RWPE2 (cell line): ENCODE measurements at regions not wholly inside any gene's neighbourhood (a gene's known extent, or its start where the extent isn't known, plus 50 kb on each side); places are given as distances from the start of the nearest gene placed in this dataset.

Source experiments
- ATAC-seq: fragments of 200-7000 bp; cut with Tn5 transposase; 3 replicates; pipeline ENCODE4 v1.9.1; 2021; ENCODE audit warnings: low read depth
- DNase-seq: peaks from one replicate; pipeline ENCODE4 v3.0.0-alpha.2; 2020; ENCODE audit warnings: low spot score
- H3K27ac ChIP-seq: fragments of 450-650 bp; 2 replicates; pipeline ENCODE4 v1.5.1; 2017; ENCODE audit warnings: mild to moderate bottlenecking; ENCODE audit not compliant: poor library complexity, severe bottlenecking
- H3K27me3 ChIP-seq: fragments of 250-450 bp; sonication (Bioruptor Pico); 2 replicates; pipeline ENCODE4 v1.5.1; 2021; ENCODE audit warnings: mild to moderate bottlenecking, moderate library complexity; ENCODE audit not compliant: insufficient read depth, poor library complexity, severe bottlenecking
- H3K36me3 ChIP-seq: fragments of 250-450 bp; sonication (Bioruptor Pico); 2 replicates; pipeline ENCODE4 v1.5.1; 2020; ENCODE audit warnings: low read depth, mild to moderate bottlenecking, moderate library complexity
- H3K4me1 ChIP-seq: fragments of 250-450 bp; sonication (Bioruptor Pico); 2 replicates; pipeline ENCODE4 v1.5.1; 2021; ENCODE audit warnings: mild to moderate bottlenecking, moderate library complexity; ENCODE audit not compliant: insufficient read depth, poor library complexity, severe bottlenecking
- H3K4me3 ChIP-seq: fragments of 250-450 bp; sonication (Bioruptor Pico); 2 replicates; pipeline ENCODE4 v1.5.1; 2021; ENCODE audit warnings: mild to moderate bottlenecking, moderate library complexity; ENCODE audit not compliant: severe bottlenecking
- H3K9me3 ChIP-seq: fragments of 250-450 bp; sonication (Bioruptor Pico); 2 replicates; pipeline ENCODE4 v1.5.1; 2021; ENCODE audit warnings: mild to moderate bottlenecking, moderate library complexity; ENCODE audit not compliant: severe bottlenecking
- CTCF ChIP-seq: fragments of 450-650 bp; IDR thresholded peaks from one replicate; pipeline ENCODE4 v1.5.1; 2017; ENCODE audit warnings: mild to moderate bottlenecking, moderate library complexity; ENCODE audit not compliant: poor library complexity, severe bottlenecking

GRCh38 chr20:22214296-22214695 lies 370.1 kb downstream of the FOXA2 start:
- DNase-seq: no peak
- ATAC-seq: no peak
- no peaks in the 10 kb centered on the region for H3K4me1 ChIP-seq
- H3K9me3 ChIP-seq: no peaks in the 10 kb centered on the region
- no peak overlapping the region for H3K4me3 ChIP-seq
- no peaks in the 10 kb centered on the region for H3K36me3 ChIP-seq
- peaks cover 82% of the 10 kb centered on the region for H3K27me3 ChIP-seq
- no peak overlapping the region for H3K27ac ChIP-seq
- no peak for TF ChIP-seq CTCF

GRCh38 chr20:22213271-22213670 lies 371.1 kb downstream of the FOXA2 start:
- TF ChIP-seq CTCF: no peak
- Histone ChIP-seq H3K27me3 (peaks cover 72% of the 10 kb centered on the region), H3K27ac (no peak overlapping the region), H3K4me1 (no peaks in the 10 kb centered on the region), H3K4me3 (no peak overlapping the region), H3K36me3 (no peaks in the 10 kb centered on the region), H3K9me3 (no peaks in the 10 kb centered on the region)
- no peak for ATAC-seq
- no peak for DNase-seq

GRCh38 chr20:22207280-22207679 lies 377.1 kb downstream of the FOXA2 start:
- no peaks in the 10 kb centered on the region for H3K4me1 ChIP-seq
- DNase-seq: no peak
- H3K36me3 ChIP-seq: no peaks in the 10 kb centered on the region
- H3K4me3 ChIP-seq: no peak overlapping the region
- peaks cover 12% of the 10 kb centered on the region for H3K27me3 ChIP-seq
- no peak overlapping the region for H3K27ac ChIP-seq
- no peaks in the 10 kb centered on the region for H3K9me3 ChIP-seq
- ATAC-seq: no peak
- TF ChIP-seq CTCF: no peak

- Histone ChIP-seq H3K36me3 (no peaks in the 10 kb centered on the region), H3K4me3 (no peak overlapping the region), H3K9me3 (no peaks in the 10 kb centered on the region), H3K27me3 (no peaks in the 10 kb centered on the region), H3K4me1 (no peaks in the 10 kb centered on the region), H3K27ac (no peak overlapping the region)
- TF ChIP-seq CTCF: no peak
- ATAC-seq (no peak), DNase-seq (no peak)
Observed at GRCh38 chr20:22204801-22205200, 379.6 kb downstream of the FOXA2 start.

GRCh38 chr20:22182148-22182547 lies 402.2 kb downstream of the FOXA2 start:
- no peaks in the 10 kb centered on the region for H3K4me1 ChIP-seq
- ATAC-seq (no peak), DNase-seq (no peak)
- no peaks in the 10 kb centered on the region for H3K9me3 ChIP-seq
- H3K27me3 ChIP-seq: peaks cover 2% of the 10 kb centered on the region
- no peak overlapping the region for H3K4me3 ChIP-seq
- TF ChIP-seq CTCF: no peak
- H3K27ac ChIP-seq: no peak overlapping the region
- H3K36me3 ChIP-seq: no peaks in the 10 kb centered on the region
